H9 (cell line): ENCODE measurements at regions not wholly inside any gene's neighbourhood (a gene's known extent, or its start where the extent isn't known, plus 50 kb on each side); places are given as distances from the start of the nearest gene placed in this dataset.

Experiments
- DNase-seq: peaks from one replicate; pipeline ENCODE4 v3.0.0-alpha.2; 2017
- H2AFZ ChIP-seq: one replicate; pipeline ENCODE4 v1.6.1; 2013; ENCODE audit warnings: mild to moderate bottlenecking, low read length, control low read depth, moderate library complexity
- H2AK5ac ChIP-seq: 2 replicates; pipeline ENCODE4 v1.6.1; 2013; ENCODE audit warnings: low read length, control low read depth, mixed read lengths; ENCODE audit not compliant: insufficient read length
- H2BK120ac ChIP-seq: one replicate; pipeline ENCODE4 v1.6.1; 2013; ENCODE audit warnings: low read depth, mild to moderate bottlenecking, low read length, control low read depth, inconsistent platforms; ENCODE audit not compliant: poor library complexity, severe bottlenecking
- H2BK12ac ChIP-seq: 2 replicates; pipeline ENCODE4 v1.6.1; 2013; ENCODE audit warnings: low read length, control low read depth, mixed read lengths, low read depth; ENCODE audit not compliant: insufficient read length
- H2BK15ac ChIP-seq: 2 replicates; pipeline ENCODE4 v1.6.1; 2013; ENCODE audit warnings: low read depth, low read length, control low read depth
- H2BK20ac ChIP-seq: one replicate; pipeline ENCODE4 v1.6.1; 2013; ENCODE audit warnings: low read depth, mild to moderate bottlenecking, low read length, control low read depth, inconsistent platforms; ENCODE audit not compliant: poor library complexity, severe bottlenecking
- H2BK5ac ChIP-seq: 2 replicates; pipeline ENCODE4 v1.6.1; 2013; ENCODE audit warnings: low read length, control low read depth, mixed read lengths; ENCODE audit not compliant: insufficient read length
- H3K14ac ChIP-seq: 2 replicates; pipeline ENCODE4 v1.6.1; 2013; ENCODE audit warnings: low read length, control low read depth; ENCODE audit not compliant: insufficient read depth
- H3K18ac ChIP-seq: 2 replicates; pipeline ENCODE4 v1.6.1; 2013; ENCODE audit warnings: low read depth, mild to moderate bottlenecking, mixed read lengths, low read length, control low read depth; ENCODE audit not compliant: insufficient read length
- H3K23ac ChIP-seq: 2 replicates; pipeline ENCODE4 v1.6.1; 2013; ENCODE audit warnings: low read length, control low read depth, mixed read lengths, low read depth; ENCODE audit not compliant: insufficient read length
- H3K23me2 ChIP-seq: 2 replicates; pipeline ENCODE4 v1.6.1; 2013; ENCODE audit warnings: low read depth, mild to moderate bottlenecking, mixed read lengths, low read length, control low read depth; ENCODE audit not compliant: insufficient read length, poor library complexity, severe bottlenecking
- H3K27ac ChIP-seq: 2 replicates; pipeline ENCODE4 v1.5.1; 2013; ENCODE audit warnings: low read length, control low read depth, mixed read lengths, low read depth; ENCODE audit not compliant: insufficient read length
- H3K27me3 ChIP-seq: 2 replicates; pipeline ENCODE4 v1.6.1; 2013; ENCODE audit warnings: low read length, control low read depth, inconsistent platforms; ENCODE audit not compliant: insufficient read depth
- H3K4ac ChIP-seq: 2 replicates; pipeline ENCODE4 v1.6.1; 2013; ENCODE audit warnings: low read depth, mild to moderate bottlenecking, control low read depth, inconsistent platforms, low read length, moderate library complexity
- H3K4me1 ChIP-seq: 2 replicates; pipeline ENCODE4 v1.6.1; 2013; ENCODE audit warnings: low read length, control low read depth, inconsistent platforms; ENCODE audit not compliant: insufficient read depth
- H3K4me2 ChIP-seq: 2 replicates; pipeline ENCODE4 v1.6.1; 2013; ENCODE audit warnings: low read length, control low read depth, mixed read lengths; ENCODE audit not compliant: insufficient read length, insufficient read depth
- H3K56ac ChIP-seq: 2 replicates; pipeline ENCODE4 v1.6.1; 2013; ENCODE audit warnings: low read depth, mild to moderate bottlenecking, mixed read lengths, low read length, control low read depth; ENCODE audit not compliant: insufficient read length
- H3K79me1 ChIP-seq: 2 replicates; pipeline ENCODE4 v1.6.1; 2013; ENCODE audit warnings: low read depth, mild to moderate bottlenecking, moderate library complexity, low read length, control low read depth, inconsistent platforms; ENCODE audit not compliant: insufficient read depth, poor library complexity, severe bottlenecking
- H3K79me2 ChIP-seq: 2 replicates; pipeline ENCODE4 v1.6.1; 2013; ENCODE audit warnings: low read length, control low read depth, inconsistent platforms; ENCODE audit not compliant: insufficient read depth
- H3K9ac ChIP-seq: 2 replicates; pipeline ENCODE4 v1.6.1; 2013; ENCODE audit warnings: low read length, control low read depth, mixed read lengths; ENCODE audit not compliant: insufficient read length; ENCODE audit errors: extremely low read depth
- H3K9me3 ChIP-seq: one replicate; pipeline ENCODE4 v1.6.1; 2013; ENCODE audit warnings: low read depth, low read length, inconsistent platforms; ENCODE audit not compliant: control insufficient read depth
- H3T11ph ChIP-seq: one replicate; pipeline ENCODE4 v1.6.1; 2013; ENCODE audit warnings: mild to moderate bottlenecking, low read length, control low read depth, inconsistent platforms
- H4K20me1 ChIP-seq: one replicate; pipeline ENCODE4 v1.6.1; 2013; ENCODE audit not compliant: control insufficient read depth, insufficient read length, insufficient read depth
- H4K5ac ChIP-seq: 2 replicates; pipeline ENCODE4 v1.6.1; 2013; ENCODE audit warnings: low read depth, mild to moderate bottlenecking, mixed read lengths, low read length, control low read depth; ENCODE audit not compliant: insufficient read length
- H4K8ac ChIP-seq: replicated peaks from 2 replicates; pipeline ENCODE4 v1.6.1; 2013; ENCODE audit warnings: low read length, control low read depth, mixed read lengths, low read depth; ENCODE audit not compliant: insufficient read length
- H4K91ac ChIP-seq: 2 replicates; pipeline ENCODE4 v1.6.1; 2013; ENCODE audit warnings: low read depth, mild to moderate bottlenecking, moderate library complexity, mixed read lengths, low read length, control low read depth; ENCODE audit not compliant: insufficient read length
- H3K27ac Mint-ChIP-seq, 3 experiments: 2 replicates in 2 of 3; 3 replicates in 1 of 3; pipeline ENCODE4 v1.8.0; 2020 to 2021; ENCODE audit warnings: mixed read lengths in 3 of 3, mild to moderate bottlenecking in 1 of 3, moderate library complexity in 1 of 3
- H3K27me3 Mint-ChIP-seq: 2 replicates; pipeline ENCODE4 v1.8.0; 2021; ENCODE audit warnings: low read depth, mild to moderate bottlenecking, moderate library complexity, mixed read lengths
- H3K36me3 Mint-ChIP-seq, 3 experiments: 2 replicates in 2 of 3; 3 replicates in 1 of 3; pipeline ENCODE4 v1.8.0; 2020 to 2021; ENCODE audit warnings: low read depth in 3 of 3, mixed read lengths in 3 of 3; ENCODE audit not compliant: insufficient read depth in 1 of 3
- H3K4me1 Mint-ChIP-seq, 2 experiments: 2 replicates each; pipeline ENCODE4 v1.8.0; 2020; ENCODE audit warnings: mixed read lengths in 2 of 2
- H3K4me3 Mint-ChIP-seq, 2 experiments: 2 replicates in 1 of 2; 3 replicates in 1 of 2; pipeline ENCODE4 v1.8.0; 2020 to 2021; ENCODE audit warnings: mild to moderate bottlenecking in 2 of 2, mixed read lengths in 2 of 2, moderate library complexity in 1 of 2
- H3K9me3 Mint-ChIP-seq, 2 experiments: 2 replicates in 1 of 2; 3 replicates in 1 of 2; pipeline ENCODE4 v1.8.0; 2020; ENCODE audit warnings: mild to moderate bottlenecking in 2 of 2, mixed read lengths in 2 of 2, moderate library complexity in 1 of 2
- CTCF ChIP-seq: fragments of 200-600 bp; sonication (generic); conservative IDR thresholded peaks from 3 replicates; pipeline ENCODE4 v1.8.0; 2021; ENCODE audit warnings: antibody characterized with exemption, mild to moderate bottlenecking
- WGBS: extraction: QIAGEN DNeasy Blood & Tissue Kit; methylation state at CpG from one replicate; pipeline ENCODE4 v1.1.7; 2013; ENCODE audit warnings: missing lambda C conversion rate, low lambda C conversion rate, mixed read lengths; ENCODE audit not compliant: insufficient read length; ENCODE audit errors: extremely low coverage; 5-methylcytosine and 5-hydroxymethylcytosine counted together

GRCh38 chr4:128716338-128716737 is 93.2 kb upstream of the JADE1 start:
- no peak for TF ChIP-seq CTCF
- Histone ChIP-seq H2BK12ac (no peak overlapping the region), H3K27me3 (no peaks in the 10 kb centered on the region), H3K27ac (no peak overlapping the region), H3K18ac (no peak overlapping the region), H3T11ph (no peak overlapping the region), H3K9ac (no peak overlapping the region), H2BK15ac (no peak overlapping the region), H3K23me2 (no peaks in the 10 kb centered on the region), H4K91ac (no peak overlapping the region), H2AFZ (no peak overlapping the region), H2BK120ac (no peak overlapping the region), H4K20me1 (no peaks in the 10 kb centered on the region), H3K14ac (no peak overlapping the region), H3K79me1 (no peaks in the 10 kb centered on the region), H2BK20ac (no peak overlapping the region), H2AK5ac (no peak overlapping the region), H4K5ac (no peak overlapping the region), H3K23ac (no peak overlapping the region), H4K8ac (no peak overlapping the region), H3K4me1 (no peaks in the 10 kb centered on the region), H3K4ac (no peak overlapping the region), H2BK5ac (no peak overlapping the region), H3K79me2 (no peaks in the 10 kb centered on the region), H3K4me2 (no peak overlapping the region), H3K9me3 (no peaks in the 10 kb centered on the region), H3K56ac (no peak overlapping the region)
- Mint-ChIP-seq H3K4me1 (peaks cover 12% of the 10 kb centered on the region in 2 experiments), H3K27ac (no peak overlapping the region), H3K36me3 (peaks cover 0 to 15% (median 4%) of the 10 kb centered on the region in 3 experiments; a peak in 4 of 7 replicates), H3K4me3 (no peak overlapping the region), H3K27me3 (no peaks in the 10 kb centered on the region), H3K9me3 (peaks cover 4 to 11% of the 10 kb centered on the region in 2 experiments; a peak in 3 of 5 replicates)
- no peak for DNase-seq
- no CpG with 5 or more reads among the region's 4 CpGs for WGBS
